Activated T-cell treated with anti-CD3 and anti-CD28 coated beads, Interleukin-2, amount 50 U/mL, for 72 hours (primary cell): ENCODE measurements at regions not wholly inside any gene's neighbourhood (a gene's known extent, or its start where the extent isn't known, plus 50 kb on each side); places are given as distances from the start of the nearest gene placed in this dataset.

ENCODE experiments used
- ATAC-seq, 2 donors: fragments of 150-1000 bp; cut with Tn5 transposase; replicated peaks in 1 of 2; 2 replicates each; pipeline ENCODE4 v1.10.0; 2021; ENCODE audit warnings: moderate library complexity in 2 of 2, mild to moderate bottlenecking in 1 of 2
- DNase-seq, 2 donors: peaks; one replicate each; pipeline ENCODE4 v3.0.0; 2021 to 2022; ENCODE audit warnings: mixed read lengths in 1 of 2
- H3K27ac Mint-ChIP-seq: one replicate; pipeline ENCODE4 v1.8.0; 2022; ENCODE audit warnings: mild to moderate bottlenecking, moderate library complexity, mixed read lengths
- H3K27me3 Mint-ChIP-seq: one replicate; pipeline ENCODE4 v1.8.0; 2022; ENCODE audit warnings: low read depth, mixed read lengths
- H3K36me3 Mint-ChIP-seq, 2 donors: one replicate each; pipeline ENCODE4 v1.8.0; 2022; ENCODE audit warnings: mixed read lengths in 2 of 2, mild to moderate bottlenecking in 1 of 2; ENCODE audit not compliant: insufficient read depth in 2 of 2
- H3K4me1 Mint-ChIP-seq: one replicate; pipeline ENCODE4 v1.8.0; 2022; ENCODE audit warnings: low read depth, mixed read lengths
- H3K4me3 Mint-ChIP-seq, 2 donors: one replicate each; pipeline ENCODE4 v1.8.0; 2022; ENCODE audit warnings: mild to moderate bottlenecking in 2 of 2, mixed read lengths in 2 of 2, moderate library complexity in 2 of 2
- H3K9me3 Mint-ChIP-seq, 2 donors: one replicate each; pipeline ENCODE4 v1.8.0; 2022; ENCODE audit warnings: mixed read lengths in 2 of 2

GRCh38 chr3:3260870-3261269, 81.4 kb upstream of the CRBN start:
- no peak for ATAC-seq
- DNase-seq, result no peak
- H3K27me3 Mint-ChIP-seq, result no peaks in the 10 kb centered on the region
- H3K36me3 Mint-ChIP-seq, result no peaks in the 10 kb centered on the region
- H3K27ac Mint-ChIP-seq, result no peak overlapping the region
- no peaks in the 10 kb centered on the region for H3K9me3 Mint-ChIP-seq
- no peaks in the 10 kb centered on the region for H3K4me1 Mint-ChIP-seq
- H3K4me3 Mint-ChIP-seq, result no peak overlapping the region

- Mint-ChIP-seq H3K9me3 (peaks cover 0 to 4% of the 10 kb centered on the region in 2 donors), H3K36me3 (no peaks in the 10 kb centered on the region), H3K4me1 (no peaks in the 10 kb centered on the region), H3K4me3 (no peak overlapping the region), H3K27ac (no peak overlapping the region), H3K27me3 (no peaks in the 10 kb centered on the region)
- ATAC-seq (no peak), DNase-seq (no peak)
Observed at GRCh38 chr3:3259181-3259580, 79.7 kb upstream of the CRBN start.

GRCh38 chr3:3258281-3258680, 78.8 kb upstream of the CRBN start:
- Mint-ChIP-seq H3K9me3 (peaks cover 0 to 6% of the 10 kb centered on the region in 2 donors), H3K27me3 (no peaks in the 10 kb centered on the region), H3K4me1 (no peaks in the 10 kb centered on the region), H3K27ac (no peak overlapping the region), H3K4me3 (no peak overlapping the region), H3K36me3 (no peaks in the 10 kb centered on the region)
- DNase-seq, result no peak
- ATAC-seq, result no peak

- no peaks in the 10 kb centered on the region for H3K36me3 Mint-ChIP-seq
- no peak overlapping the region for H3K4me3 Mint-ChIP-seq
- H3K27me3 Mint-ChIP-seq, result no peaks in the 10 kb centered on the region
- H3K9me3 Mint-ChIP-seq, result no peaks in the 10 kb centered on the region
- no peak overlapping the region for H3K27ac Mint-ChIP-seq
- no peaks in the 10 kb centered on the region for H3K4me1 Mint-ChIP-seq
- DNase-seq (no peak), ATAC-seq (no peak)
Observed at GRCh38 chr3:3241596-3241995, 62.1 kb upstream of the CRBN start.

- Mint-ChIP-seq H3K27me3 (no peaks in the 10 kb centered on the region), H3K4me1 (no peaks in the 10 kb centered on the region), H3K4me3 (no peak overlapping the region), H3K9me3 (no peaks in the 10 kb centered on the region), H3K27ac (no peak overlapping the region), H3K36me3 (no peaks in the 10 kb centered on the region)
- DNase-seq, result no peak
- ATAC-seq, result no peak
Observed at GRCh38 chr3:3240986-3241385, 61.5 kb upstream of the CRBN start.

- ATAC-seq, result no peak
- H3K4me1 Mint-ChIP-seq, result no peaks in the 10 kb centered on the region
Observed at GRCh38 chr3:3237979-3238378, 58.5 kb upstream of the CRBN start.

GRCh38 chr3:3232251-3232650, 52.8 kb upstream of the CRBN start:
- Mint-ChIP-seq H3K4me1 (no peaks in the 10 kb centered on the region), H3K4me3 (no peak overlapping the region), H3K27ac (no peak overlapping the region), H3K36me3 (no peaks in the 10 kb centered on the region), H3K9me3 (peaks cover 2% of the 10 kb centered on the region in 2 donors), H3K27me3 (no peaks in the 10 kb centered on the region)
- ATAC-seq (no peak), DNase-seq (no peak)

More at GRCh38 chr3:3237979-3238378, 58.5 kb upstream of the CRBN start:
- no peak overlapping the region for H3K4me3 Mint-ChIP-seq
- no peaks in the 10 kb centered on the region for H3K27me3 Mint-ChIP-seq
- peaks cover 0 to 2% of the 10 kb centered on the region in 2 donors for H3K9me3 Mint-ChIP-seq
- no peaks in the 10 kb centered on the region for H3K36me3 Mint-ChIP-seq
- DNase-seq, result no peak
- H3K27ac Mint-ChIP-seq, result no peak overlapping the region
